ENCODE measurements at regions not wholly inside any gene's neighbourhood (a gene's known extent, or its start where the extent isn't known, plus 50 kb on each side); places are given as distances from the start of the nearest gene placed in this dataset.

DNA sequence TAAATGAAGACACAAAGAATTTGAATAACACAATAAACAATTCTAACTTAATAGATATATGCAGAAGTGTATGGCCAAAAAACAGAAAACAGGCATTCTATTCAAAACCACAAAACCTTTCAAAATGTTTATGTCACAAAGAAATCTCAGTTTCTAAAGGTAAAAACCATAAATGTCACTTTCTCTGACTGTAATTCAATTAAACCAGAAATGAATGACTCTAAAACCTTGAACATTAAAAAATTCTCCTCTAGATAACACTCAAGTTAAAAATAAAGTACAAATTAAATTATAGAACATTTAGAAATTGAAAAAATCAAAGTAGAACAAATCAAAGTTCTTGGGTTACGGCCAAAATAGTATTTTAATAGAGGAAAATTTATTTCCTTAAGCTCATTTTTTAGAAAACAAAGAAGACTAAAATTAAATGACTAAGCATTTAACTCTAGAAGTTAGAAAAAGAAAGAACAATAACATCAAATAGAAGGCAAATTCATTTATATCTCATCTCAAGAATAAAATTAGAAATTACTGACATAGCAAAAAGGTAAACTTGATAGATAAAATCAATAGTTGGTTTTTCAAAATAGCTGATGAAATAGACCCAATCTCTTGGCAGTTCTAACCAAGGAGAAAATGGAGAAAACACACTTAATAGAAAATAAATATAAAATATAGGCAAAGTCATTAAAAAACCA is 198.8 kb downstream of the TEX36 start:
- Histone ChIP-seq H3K27me3 (replicated peaks; ENCODE audit: control insufficient read depth, insufficient read depth, low read length) (no peaks in the 10 kb centered on the region), H3K4me1 (no peaks in the 10 kb centered on the region), H3K9me3 (no peaks in the 10 kb centered on the region), H3K36me3 (ENCODE audit: control insufficient read depth, insufficient read depth, low read length) (no peaks in the 10 kb centered on the region), H3K4me3 (ENCODE audit: low read depth, low read length) (no peak overlapping the region)
- ChIA-PET CTCF (no interaction called here), POLR2A (no interaction called here)
- Mint-ChIP-seq H3K4me3 (ENCODE audit: unreplicated experiment) (no peak overlapping the region), H3K4me1 (ENCODE audit: low read depth, unreplicated experiment) (no peaks in the 10 kb centered on the region), H3K27ac (ENCODE audit: unreplicated experiment) (no peak overlapping the region), H3K36me3 (ENCODE audit: insufficient read depth, unreplicated experiment) (no peaks in the 10 kb centered on the region), H3K27me3 (ENCODE audit: insufficient read depth, unreplicated experiment) (peaks cover 33% of the 10 kb centered on the region), H3K9me3 (ENCODE audit: unreplicated experiment) (no peaks in the 10 kb centered on the region)
- intact Hi-C loops (cut with micrococcal nuclease; ENCODE audit: unreplicated experiment): no loop called here
- no peak for DNase-seq
- no TSS peak for BruUV-seq (replicated peaks)
- TF ChIP-seq, protein P1, sequence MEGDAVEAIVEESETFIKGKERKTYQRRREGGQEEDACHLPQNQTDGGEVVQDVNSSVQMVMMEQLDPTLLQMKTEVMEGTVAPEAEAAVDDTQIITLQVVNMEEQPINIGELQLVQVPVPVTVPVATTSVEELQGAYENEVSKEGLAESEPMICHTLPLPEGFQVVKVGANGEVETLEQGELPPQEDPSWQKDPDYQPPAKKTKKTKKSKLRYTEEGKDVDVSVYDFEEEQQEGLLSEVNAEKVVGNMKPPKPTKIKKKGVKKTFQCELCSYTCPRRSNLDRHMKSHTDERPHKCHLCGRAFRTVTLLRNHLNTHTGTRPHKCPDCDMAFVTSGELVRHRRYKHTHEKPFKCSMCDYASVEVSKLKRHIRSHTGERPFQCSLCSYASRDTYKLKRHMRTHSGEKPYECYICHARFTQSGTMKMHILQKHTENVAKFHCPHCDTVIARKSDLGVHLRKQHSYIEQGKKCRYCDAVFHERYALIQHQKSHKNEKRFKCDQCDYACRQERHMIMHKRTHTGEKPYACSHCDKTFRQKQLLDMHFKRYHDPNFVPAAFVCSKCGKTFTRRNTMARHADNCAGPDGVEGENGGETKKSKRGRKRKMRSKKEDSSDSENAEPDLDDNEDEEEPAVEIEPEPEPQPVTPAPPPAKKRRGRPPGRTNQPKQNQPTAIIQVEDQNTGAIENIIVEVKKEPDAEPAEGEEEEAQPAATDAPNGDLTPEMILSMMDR (IDR thresholded peaks at IDR 0.05; ENCODE audit: insufficient read depth in 1 of 2, low read depth in 1 of 2, low read length in 1 of 2, severe bottlenecking in 1 of 2, unreplicated experiment in 1 of 2): no peak

GRCh38 chr10:125482637-125483036 is 200.3 kb downstream of the TEX36 start:
- H3K4me1 Mint-ChIP-seq (ENCODE audit: low read depth, unreplicated experiment): no peaks in the 10 kb centered on the region
- no peaks in the 10 kb centered on the region for H3K9me3 ChIP-seq
- no peak overlapping the region for H3K4me3 ChIP-seq (ENCODE audit: low read depth, low read length)
- no peaks in the 10 kb centered on the region for H3K4me1 ChIP-seq
- no peak for DNase-seq
- no peaks in the 10 kb centered on the region for H3K36me3 Mint-ChIP-seq (ENCODE audit: insufficient read depth, unreplicated experiment)
- BruUV-seq (replicated peaks): no TSS peak
- ChIA-PET CTCF (no interaction called here), POLR2A (no interaction called here)
- peaks cover 27% of the 10 kb centered on the region for H3K27me3 Mint-ChIP-seq (ENCODE audit: insufficient read depth, unreplicated experiment)
- peaks cover under 1% of the 10 kb centered on the region; the same call in 1 of the 2 replicates for H3K27me3 ChIP-seq (replicated peaks; ENCODE audit: control insufficient read depth, insufficient read depth, low read length)
- H3K4me3 Mint-ChIP-seq (ENCODE audit: unreplicated experiment): no peak overlapping the region
- intact Hi-C loops (cut with micrococcal nuclease; ENCODE audit: unreplicated experiment): no loop called here
- H3K27ac Mint-ChIP-seq (ENCODE audit: unreplicated experiment): no peak overlapping the region
- TF ChIP-seq, protein P1 (IDR thresholded peaks at IDR 0.05; ENCODE audit: insufficient read depth in 1 of 2, low read depth in 1 of 2, low read length in 1 of 2, severe bottlenecking in 1 of 2, unreplicated experiment in 1 of 2): no peak
- H3K9me3 Mint-ChIP-seq (ENCODE audit: unreplicated experiment): no peaks in the 10 kb centered on the region
- no peaks in the 10 kb centered on the region for H3K36me3 ChIP-seq (ENCODE audit: control insufficient read depth, insufficient read depth, low read length)

DNA sequence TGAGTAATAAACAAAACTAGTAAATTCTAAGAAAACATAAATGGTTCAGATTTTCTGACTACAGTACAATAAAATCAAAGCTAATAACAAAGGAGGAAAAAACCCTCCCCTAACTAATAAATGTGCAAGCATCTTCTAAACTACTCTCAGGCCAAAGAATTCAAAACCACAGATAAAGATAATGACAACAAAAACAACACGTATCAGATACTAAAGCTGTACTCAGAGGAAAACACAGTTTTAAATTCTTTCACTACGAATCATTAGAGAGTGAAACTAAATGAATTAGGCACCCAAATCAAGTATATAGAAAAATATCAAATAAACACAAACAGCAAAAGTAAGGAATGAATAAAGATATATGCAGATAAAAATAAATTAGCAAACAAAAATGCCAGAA is 200.9 kb downstream of the TEX36 start:
- intact Hi-C loops (cut with micrococcal nuclease; ENCODE audit: unreplicated experiment): no loop called here
- H3K4me3 Mint-ChIP-seq (ENCODE audit: unreplicated experiment): no peak overlapping the region
- H3K36me3 Mint-ChIP-seq (ENCODE audit: insufficient read depth, unreplicated experiment): no peaks in the 10 kb centered on the region
- peaks cover 27% of the 10 kb centered on the region for H3K27me3 Mint-ChIP-seq (ENCODE audit: insufficient read depth, unreplicated experiment)
- H3K4me1 Mint-ChIP-seq (ENCODE audit: low read depth, unreplicated experiment): no peaks in the 10 kb centered on the region
- BruUV-seq (replicated peaks): no TSS peak
- no peak overlapping the region for H3K27ac Mint-ChIP-seq (ENCODE audit: unreplicated experiment)
- H3K9me3 ChIP-seq: no peaks in the 10 kb centered on the region
- CTCF ChIA-PET: no interaction called here
- H3K9me3 Mint-ChIP-seq (ENCODE audit: unreplicated experiment): no peaks in the 10 kb centered on the region
- no peak for DNase-seq
- H3K4me3 ChIP-seq (ENCODE audit: low read depth, low read length): no peak overlapping the region
- no peaks in the 10 kb centered on the region for H3K4me1 ChIP-seq
- POLR2A ChIA-PET: no interaction called here
- TF ChIP-seq, protein P1 (IDR thresholded peaks at IDR 0.05; ENCODE audit: insufficient read depth in 1 of 2, low read depth in 1 of 2, low read length in 1 of 2, severe bottlenecking in 1 of 2, unreplicated experiment in 1 of 2): no peak
- H3K27me3 ChIP-seq (replicated peaks; ENCODE audit: control insufficient read depth, insufficient read depth, low read length): peaks cover 1% of the 10 kb centered on the region
- no peaks in the 10 kb centered on the region for H3K36me3 ChIP-seq (ENCODE audit: control insufficient read depth, insufficient read depth, low read length)
